ENCODE measurements at regions not wholly inside any gene's neighbourhood (a gene's known extent, or its start where the extent isn't known, plus 50 kb on each side); places are given as distances from the start of the nearest gene placed in this dataset.

DNA sequence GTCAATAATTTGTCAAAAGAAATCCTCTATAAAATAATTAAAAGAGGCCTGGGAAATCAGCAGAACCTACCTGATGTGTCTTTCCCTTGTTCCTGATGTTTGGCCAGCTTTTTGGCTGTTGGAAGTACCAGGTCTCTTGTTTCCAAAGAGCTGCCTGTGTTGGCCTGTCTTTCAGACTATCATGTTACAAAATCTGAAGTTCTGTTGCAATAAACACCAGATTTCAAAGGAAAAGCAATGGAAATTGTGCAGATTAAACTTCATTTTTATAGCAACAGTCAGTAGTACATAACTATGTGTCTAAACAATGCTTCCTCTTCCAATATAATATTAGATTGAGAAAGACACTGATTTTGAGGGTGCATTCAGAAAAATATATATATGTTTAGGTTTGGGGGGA is 647.2 kb upstream of the CXADR start:
- DNase-seq = no peak

DNA sequence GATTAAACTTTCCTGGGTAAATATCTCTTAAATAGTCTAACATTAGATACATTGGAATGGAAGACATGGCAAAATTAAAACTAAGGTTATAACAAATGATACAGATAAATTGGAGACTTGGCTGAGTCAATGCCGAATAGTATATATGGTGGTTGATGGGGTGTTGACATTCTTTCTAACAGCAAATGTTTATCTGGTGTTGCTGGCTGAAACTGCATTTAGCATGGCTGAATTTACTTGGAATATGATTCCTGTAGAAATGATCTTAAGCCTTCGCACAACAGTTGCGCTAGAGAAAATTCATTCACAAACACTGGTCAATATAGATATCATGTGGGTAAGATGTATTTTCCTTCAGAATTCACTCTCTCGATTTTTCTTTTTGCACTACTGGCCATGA is 646.0 kb upstream of the CXADR start:
- DNase-seq = no peak

GRCh38 chr21:16870103-16870502 is 642.7 kb upstream of the CXADR start:
- no peak for DNase-seq

GRCh38 chr21:16872616-16873015 is 640.2 kb upstream of the CXADR start:
- no peak for DNase-seq

- DNase-seq = no peak
Observed at GRCh38 chr21:16873176-16873575, 639.7 kb upstream of the CXADR start.

DNA sequence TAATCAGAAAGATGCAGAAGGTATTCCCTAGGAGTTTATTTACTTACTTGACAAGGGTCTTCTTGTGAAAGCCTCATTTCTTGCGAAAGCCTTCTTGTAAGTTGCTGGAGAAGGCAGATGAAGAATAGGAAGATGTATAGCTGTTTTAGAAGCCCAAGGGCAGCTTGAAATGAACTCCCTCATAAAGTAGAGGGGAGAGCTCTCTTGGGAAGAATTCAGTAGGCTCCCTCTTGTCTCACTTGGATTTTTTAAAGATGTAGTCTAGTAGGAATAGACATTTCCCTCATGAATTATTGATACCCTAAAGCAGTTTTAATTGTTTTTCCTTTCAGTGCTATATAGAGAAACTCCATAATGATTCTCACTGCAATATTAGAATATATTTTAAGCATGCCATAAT is 639.2 kb upstream of the CXADR start:
- DNase-seq = no peak

- DNase-seq = no peak
Observed at GRCh38 chr21:16879479-16879878, 633.4 kb upstream of the CXADR start.

DNA sequence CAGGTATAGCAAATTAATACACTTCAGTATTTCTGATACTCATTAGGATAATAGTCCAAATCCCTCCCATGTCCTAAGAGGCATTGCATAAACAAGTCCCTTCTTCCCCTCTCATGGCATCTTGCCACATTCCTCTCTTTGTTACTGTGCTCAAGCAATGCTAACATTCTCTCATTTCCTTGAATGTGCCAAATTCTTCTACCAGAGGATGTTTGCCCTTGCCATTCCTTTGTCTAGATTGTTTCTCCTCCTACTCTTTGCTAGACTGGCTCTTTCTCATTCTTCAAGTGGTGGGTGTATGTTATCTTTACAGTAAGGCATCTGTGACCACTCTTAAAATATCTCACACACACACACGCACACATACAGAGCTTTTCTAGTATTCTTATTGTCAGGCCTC is 621.0 kb upstream of the CXADR start:
- no peak for DNase-seq

- DNase-seq = no peak
Observed at GRCh38 chr21:16900685-16901084, 612.2 kb upstream of the CXADR start.

GRCh38 chr21:16908077-16908476 is 604.8 kb upstream of the CXADR start:
- peak in 17 of 58 donors; percentile 0 to 34 (median 4) for DNase-seq

DNA sequence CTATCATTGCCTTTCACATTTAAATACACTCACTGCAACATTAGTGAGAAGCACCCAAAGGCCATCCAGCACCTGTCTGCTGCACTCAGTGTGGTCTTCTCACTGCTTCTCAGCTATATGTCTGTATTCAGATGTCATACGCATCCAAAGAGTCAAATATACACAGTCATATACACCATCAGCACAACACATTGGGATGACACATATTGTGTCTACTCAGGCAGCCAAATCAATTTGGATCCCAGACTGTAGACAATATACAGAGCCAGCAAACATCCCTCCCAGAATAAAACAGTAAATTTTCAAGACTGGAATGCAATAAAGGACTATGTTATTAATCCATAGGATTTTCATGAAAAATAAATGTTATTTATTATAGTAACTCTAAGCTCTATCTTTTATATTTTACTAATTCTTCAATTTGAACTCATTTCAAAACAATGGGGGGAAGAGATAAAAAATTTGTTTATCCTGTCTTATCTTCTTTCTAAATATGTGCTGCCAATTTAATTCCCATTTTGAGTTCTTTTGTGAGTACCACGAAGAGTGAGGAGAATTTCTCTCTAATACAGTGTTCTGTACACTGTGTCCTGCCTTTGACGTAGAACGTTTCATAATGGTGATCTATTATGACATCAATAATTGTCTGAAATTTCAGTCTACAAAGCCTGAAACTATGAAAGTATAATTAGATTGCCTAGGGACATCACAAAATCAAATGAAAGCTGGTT is 602.2 kb upstream of the CXADR start:
- DNase-seq = no peak

GRCh38 chr21:16911166-16911607 is 601.7 kb upstream of the CXADR start:
- DNase-seq = no peak

GRCh38 chr21:16912075-16912474 is 600.8 kb upstream of the CXADR start:
- no peak for DNase-seq

DNA sequence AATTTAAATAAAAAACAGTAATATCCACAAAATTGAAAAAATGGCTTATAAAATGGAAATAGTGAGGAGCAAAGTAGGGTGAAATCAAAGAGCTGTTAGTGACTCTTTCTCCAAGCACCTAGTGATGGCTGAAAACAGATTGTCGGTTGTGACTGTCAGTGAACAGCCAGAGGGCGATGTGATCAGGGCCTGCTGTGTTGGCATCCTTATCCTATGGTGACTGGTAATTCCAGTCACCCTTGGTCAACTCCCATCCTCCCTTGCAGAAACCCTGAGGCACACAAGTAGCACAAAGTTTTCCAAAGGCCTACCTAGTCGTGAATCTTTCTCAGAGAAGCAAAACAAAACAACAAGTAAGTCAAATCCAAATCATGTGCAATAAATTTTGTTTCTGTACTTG is 599.8 kb upstream of the CXADR start:
- no peak for DNase-seq

DNA sequence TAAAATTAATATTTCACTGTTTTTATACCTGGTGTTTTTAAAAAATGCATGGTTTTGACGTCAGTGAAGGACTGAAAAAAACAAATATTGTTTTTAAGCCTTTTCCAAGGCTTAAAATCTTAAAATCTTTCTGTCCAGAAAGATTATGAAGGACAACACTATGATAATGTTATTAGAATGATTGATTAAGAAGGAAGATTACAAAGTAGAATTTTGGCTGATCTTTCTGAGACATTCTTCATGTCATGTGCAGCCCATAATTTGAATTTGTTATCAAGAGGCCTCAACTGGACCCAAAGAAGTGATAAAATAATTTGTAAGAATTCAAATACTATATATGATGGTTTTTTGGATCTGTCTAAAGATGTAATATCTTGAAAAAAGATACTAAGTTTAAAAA is 584.4 kb upstream of the CXADR start:
- no peak for DNase-seq

GRCh38 chr21:16932314-16932713 is 580.5 kb upstream of the CXADR start:
- no peak for DNase-seq

DNA sequence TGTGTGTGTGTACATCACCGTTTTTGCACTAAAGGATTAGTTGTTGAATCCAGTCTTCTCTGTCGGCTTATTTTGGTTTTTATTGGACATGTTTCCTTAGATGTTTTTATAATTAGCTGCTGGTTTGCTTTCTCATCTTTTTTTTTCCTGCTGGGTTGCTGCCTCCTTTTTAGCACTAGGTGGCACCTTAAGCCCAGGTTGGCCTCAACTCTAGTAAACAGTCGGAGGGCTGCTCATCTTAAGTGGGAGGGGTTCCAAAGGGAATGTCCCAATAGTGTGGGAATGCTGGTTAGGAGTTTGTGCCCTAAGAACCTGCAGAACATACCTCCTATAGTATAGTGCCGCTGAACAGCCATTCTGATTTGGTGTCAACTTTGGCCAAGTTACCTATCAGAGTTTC is 570.1 kb upstream of the CXADR start:
- no peak for DNase-seq

DNA sequence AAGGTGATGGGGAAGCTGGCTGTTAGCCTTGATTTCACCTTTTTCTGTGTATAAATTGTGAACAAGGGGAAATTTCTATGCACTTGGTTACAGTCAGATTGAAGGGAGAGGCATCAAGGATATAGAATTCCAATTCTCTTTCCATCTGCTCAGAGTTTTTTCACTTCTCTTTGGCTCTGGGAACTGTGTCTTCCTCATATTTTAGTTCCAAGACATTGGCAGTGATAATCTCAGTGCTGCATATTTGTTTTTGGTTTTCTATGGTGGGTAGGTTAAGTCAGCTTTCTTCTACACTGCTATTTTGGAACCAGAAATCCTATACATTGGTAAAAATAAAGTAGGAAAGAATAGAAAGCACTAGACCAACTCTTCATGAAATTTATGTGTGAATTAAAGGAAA is 569.6 kb upstream of the CXADR start:
- no peak for DNase-seq

GRCh38 chr21:16945580-16945979 is 567.3 kb upstream of the CXADR start:
- DNase-seq = no peak

GRCh38 chr21:16956824-16957223 is 556.0 kb upstream of the CXADR start:
- DNase-seq = no peak

DNA sequence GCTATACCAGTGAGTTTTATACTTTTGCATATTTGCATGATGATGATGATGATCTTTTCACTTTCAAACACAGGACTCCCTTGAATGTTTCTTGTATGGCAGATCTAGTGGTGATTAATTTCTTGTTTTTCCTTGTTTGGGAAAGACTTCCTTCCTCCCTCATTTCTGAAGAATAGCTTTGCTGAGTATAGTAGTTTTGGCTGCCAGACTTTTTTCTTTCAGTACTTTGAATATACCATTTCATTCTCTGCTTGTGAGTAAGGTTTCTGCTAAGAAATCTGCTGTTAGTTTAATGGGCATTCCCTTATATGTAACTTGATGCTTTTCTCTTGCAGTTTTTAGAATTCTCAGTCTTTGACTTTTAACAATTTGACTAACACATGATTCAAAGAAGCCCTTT is 547.4 kb upstream of the CXADR start:
- DNase-seq = no peak

DNA sequence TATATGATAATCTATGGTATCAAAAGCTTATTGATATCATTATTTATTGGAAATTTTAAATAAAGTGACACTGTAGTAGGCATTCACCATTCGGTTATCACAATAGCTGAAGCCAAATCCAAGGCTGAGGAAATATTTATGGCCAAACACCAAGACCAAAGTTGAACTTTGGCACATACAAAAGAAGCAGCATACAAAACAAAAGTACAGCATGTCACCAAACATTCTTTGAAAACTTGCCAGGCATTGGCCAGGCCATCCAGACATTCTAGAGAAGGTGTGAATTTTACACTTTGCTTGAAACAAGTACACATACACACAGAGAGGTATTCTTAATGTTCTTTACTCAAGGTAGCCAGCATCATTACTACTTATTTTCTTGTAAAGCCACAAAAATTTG is 544.4 kb upstream of the CXADR start:
- no peak for DNase-seq

- no peak for DNase-seq
Observed at GRCh38 chr21:16969636-16970035, 543.2 kb upstream of the CXADR start.

GRCh38 chr21:16974060-16974459 is 538.8 kb upstream of the CXADR start:
- no peak for DNase-seq
